CMK (cell line): ENCODE measurements at regions not wholly inside any gene's neighbourhood (a gene's known extent, or its start where the extent isn't known, plus 50 kb on each side); places are given as distances from the start of the nearest gene placed in this dataset.
"Not testable (repeated sequence)": the region's sequence is repeated elsewhere in the genome, so short reads cannot be mapped to it uniquely, and the experiment has no call there.

Source experiments
- DNase-seq: peaks from one replicate; pipeline ENCODE4 v3.0.0-alpha.2; 2010; ENCODE audit warnings: low read depth

DNA sequence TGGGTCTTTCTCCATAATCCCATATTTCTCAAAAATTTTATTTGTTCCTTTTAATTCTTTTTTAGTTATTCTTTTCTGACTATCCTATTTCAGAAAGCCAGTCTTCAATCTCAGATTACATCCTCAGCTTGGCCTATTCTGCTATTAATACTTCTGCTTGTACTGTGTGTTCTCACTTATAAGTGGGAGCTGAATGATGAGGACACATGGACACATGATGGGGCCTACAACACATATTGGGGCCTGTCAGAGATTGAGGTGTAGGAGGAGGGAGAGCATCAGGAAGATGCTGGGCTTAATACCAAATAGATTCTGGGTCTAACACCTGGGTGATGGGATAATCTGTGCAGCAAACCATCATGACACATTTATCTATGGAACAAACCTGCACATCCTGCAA lies 82.3 kb downstream of the MAGEE1 start:
- DNase-seq = no peak

DNA sequence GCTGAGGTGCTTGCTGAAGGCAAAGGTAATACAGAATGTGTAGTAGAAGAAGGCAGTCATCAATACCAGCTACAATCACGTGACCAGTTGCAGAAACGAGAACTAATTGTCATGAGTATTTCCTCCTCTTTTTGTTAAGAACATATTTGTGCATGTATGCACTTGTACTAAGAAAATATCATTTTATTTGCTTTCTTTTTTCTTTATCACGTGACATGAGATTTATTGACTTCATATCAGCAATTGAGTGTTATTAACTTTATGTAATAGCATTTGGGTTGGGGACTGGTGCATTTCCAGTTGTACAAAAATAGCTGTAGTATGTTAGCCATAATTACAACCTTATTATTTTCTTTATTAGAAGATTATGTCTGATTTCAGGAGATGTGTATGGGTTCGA lies 90.0 kb downstream of the MAGEE1 start:
- DNase-seq = no peak

DNA sequence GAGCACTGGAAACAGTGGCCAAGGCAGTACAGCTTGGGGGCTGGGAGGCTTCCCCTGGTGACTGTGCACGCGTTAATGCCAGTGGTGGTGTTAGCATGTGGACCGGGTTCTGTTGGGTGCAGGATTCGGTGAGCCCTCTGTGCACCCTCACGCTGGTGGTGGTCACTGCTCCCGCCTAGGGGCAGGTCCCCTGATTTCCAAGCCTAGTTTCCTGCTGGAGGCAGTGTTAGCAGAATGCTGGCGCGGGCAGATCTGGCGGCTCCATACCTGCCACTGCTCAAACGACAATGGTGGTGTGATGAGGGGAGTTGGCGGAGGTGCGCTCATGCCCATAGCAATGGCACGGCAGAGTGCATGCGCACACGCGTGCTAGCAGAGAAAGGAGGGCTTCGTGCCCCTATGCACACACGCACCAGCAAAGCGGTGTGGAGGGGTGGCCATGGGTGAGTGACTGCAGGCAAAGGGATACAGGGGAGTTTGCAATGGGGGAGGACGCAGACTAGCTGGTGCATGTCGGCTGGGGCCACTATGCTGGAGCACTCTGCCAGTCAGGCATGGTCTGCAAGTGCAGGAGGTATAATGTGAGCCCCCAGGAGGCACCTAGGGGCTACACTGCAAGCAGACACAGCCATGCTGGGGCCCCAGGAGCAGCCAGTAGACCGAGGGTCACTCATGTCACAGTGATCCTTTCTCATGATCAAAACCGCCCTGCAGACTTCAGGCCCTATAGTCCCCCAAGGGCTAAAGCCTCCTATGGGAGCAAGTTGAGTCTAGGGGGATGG lies 93.0 kb downstream of the MAGEE1 start:
- DNase-seq = no peak

DNA sequence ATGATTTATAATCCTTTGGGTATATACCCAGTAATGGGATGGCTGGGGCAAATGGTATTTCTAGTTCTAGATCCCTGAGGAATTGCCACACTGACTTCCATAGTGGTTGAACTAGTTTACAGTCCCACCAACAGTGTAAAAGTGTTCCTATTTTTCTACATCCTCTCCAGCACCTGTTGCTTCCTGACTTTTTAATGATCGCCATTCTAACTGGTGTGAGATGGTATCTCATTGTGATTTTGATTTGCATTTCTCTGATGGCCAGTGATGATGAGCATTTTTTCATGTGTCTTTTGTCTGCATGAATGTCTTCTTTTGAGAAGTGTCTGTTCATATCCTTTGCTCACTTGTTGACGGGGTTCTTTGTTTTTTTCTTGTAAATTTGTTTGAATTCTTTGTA lies 108.2 kb downstream of the MAGEE1 start:
- DNase-seq = not testable (repeated sequence)

DNA sequence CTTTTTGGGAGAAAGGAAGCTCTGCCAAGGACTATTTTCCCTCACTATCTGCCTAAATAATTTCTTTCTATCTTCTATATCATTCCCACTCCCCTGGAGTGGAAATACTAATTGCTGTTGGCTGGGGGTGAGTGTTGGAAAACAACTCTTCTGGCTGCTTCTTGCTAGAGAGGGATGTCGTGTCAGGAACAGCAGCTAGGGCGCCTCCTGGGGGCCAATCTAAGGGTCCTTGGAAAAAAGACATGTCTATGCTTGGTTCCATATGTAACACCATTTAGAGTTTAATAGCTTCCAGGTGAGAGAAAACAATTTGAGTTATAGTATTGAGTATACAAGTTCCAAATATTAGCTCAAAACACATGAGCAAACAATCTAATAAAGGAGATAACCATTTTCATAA lies 111.3 kb downstream of the MAGEE1 start:
- DNase-seq = no peak

DNA sequence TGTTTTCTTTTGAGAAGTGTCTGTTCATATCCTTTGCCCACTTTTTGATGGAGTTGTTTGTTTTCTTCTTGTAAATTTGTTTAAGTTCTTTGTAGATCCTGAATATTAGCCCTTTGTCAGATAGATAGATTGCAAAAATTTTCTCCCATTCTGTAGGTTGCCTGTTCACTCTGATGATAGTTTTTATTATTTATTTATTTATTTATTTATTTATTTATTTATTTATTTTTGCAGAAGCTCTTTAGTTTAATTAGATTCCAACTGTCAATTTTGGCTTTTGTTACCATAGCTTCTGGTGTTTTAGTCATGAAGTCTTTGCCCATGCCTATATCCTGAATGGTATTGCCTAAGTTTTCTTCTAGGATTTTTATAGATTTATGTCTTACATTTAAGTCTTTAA lies 115.9 kb downstream of the MAGEE1 start:
- DNase-seq = not testable (repeated sequence)

DNA sequence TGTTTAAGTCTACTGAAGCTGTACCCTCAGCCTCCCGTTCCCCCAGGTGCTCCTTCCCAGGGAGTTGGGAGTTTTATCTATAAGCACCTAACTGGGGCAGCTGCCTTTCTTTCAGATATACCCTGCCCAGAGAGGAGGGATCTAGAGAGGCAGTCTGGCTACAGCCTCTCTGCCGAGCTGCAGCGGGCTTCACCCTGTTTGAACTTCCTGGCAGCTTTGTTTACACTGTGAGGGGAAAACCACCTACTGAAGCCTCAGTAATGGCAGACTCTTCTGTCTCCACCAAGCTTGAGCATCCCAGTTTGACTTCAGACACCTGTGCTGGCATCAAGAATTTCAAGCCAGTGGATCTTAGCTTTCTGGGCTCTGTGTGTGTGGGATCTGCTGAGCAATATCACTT lies 122.5 kb downstream of the MAGEE1 start:
- DNase-seq = no peak

DNA sequence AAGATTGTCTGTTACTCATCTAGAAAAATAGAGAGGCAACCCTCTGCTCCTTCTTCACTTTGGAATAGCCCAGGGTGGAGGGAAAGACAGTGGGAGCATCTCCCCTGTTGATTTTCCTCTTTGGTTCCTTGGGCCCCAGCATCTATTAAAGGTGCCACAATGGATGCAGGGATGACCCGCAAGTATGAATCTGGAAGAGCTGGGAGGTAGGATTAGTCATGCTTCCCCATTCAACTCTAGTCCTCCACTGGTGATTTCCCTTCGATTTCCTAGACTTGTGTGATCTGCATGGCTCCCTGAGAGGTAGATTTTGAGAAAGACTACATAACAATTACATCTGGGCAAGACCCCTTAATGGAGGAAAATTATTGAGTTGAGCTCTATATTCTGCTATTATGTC lies 127.8 kb downstream of the MAGEE1 start:
- no peak for DNase-seq

DNA sequence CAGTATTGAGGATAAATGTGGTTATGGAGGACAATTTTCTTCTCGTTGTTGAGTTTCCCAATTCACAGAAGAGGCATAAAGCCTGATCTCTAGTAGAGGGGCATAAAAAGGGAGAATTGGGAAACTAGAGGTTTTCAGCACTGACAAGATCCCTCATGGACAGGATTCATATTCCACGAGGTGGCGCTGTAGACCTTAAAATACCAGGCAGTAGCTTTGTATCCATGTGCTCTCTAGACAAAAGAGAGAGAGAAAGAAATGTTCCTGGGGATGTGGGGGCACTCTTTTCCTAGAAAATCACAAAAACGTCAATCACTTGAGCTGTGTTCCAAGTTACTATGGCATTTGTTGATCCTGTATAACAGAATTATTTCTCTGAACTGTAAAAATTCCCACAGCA lies 128.3 kb downstream of the MAGEE1 start:
- DNase-seq = peak; percentile 14

DNA sequence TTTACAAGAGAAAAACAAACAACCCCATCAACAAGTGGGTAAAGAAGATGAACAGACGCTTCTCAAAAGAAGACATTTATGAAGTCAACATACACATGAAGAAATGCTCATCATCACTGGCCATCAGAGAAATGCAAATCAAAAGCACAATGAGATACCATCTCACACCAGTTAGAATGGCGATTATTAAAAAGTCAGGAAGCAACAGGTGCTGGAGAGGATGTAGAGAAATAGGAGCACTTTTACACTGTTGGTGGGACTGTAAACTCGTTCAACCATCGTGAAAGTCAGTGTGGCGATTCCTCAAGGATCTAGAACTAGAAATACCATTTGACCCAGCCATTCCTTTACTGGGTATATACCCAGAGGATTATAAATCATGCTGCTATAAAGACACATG lies 137.3 kb downstream of the MAGEE1 start:
- not testable (repeated sequence) for DNase-seq

DNA sequence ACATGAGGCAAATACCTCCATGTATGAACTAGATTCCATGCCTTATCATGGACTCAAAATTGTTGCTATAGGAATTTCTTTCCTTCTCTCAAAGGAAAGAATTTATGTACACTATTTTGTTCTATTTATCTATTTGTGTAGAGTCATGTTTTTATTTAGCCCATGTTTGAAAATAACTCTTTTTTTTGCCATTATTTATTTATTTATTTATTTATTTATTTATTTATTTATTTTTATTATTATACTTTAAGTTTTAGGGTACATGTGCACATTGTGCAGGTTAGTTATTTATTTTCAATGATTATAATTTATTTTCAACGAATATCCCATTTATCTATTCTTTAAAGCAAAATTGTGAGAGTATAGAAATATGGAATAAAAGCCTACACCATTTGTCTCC lies 177.9 kb downstream of the MAGEE1 start:
- DNase-seq = no peak

DNA sequence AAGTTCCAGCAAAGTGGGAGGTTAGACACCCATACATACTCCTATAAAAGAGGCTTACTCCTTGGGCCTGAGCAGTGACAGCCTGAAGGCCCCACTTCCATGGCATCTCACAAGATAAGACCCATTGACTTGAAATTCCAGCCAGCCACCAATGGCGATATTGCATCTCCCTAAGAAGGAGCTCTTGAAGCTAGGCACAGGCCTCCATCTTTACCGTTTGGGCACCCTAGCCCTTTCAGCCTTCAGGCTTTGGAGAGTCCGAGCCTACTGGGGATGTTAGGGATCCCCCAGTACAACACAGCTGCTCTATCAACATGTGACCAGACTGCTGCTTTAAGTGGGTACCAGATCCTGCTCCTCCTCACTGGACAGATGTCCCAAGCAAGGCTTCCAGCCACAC lies 189.5 kb downstream of the MAGEE1 start:
- DNase-seq = no peak

DNA sequence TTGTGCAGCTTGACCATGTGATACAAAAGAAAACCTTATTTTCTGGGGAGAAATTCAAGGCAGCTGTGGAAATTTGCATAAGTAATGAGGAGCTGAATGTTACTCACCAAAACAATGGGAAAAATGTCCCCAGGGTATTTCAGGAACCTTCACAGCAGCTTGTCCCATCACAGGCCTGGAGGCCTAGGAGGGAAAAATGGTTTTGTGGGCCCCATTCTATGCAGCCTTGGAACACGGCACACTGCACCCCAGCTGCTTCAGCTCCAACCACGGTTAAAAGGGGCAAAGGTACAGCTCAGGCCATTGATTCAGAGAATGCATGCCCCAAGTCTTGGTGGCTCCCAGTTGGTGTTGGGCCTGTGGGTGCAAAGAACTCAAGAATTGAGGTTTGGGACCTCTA lies 216.1 kb downstream of the MAGEE1 start:
- DNase-seq = no peak

DNA sequence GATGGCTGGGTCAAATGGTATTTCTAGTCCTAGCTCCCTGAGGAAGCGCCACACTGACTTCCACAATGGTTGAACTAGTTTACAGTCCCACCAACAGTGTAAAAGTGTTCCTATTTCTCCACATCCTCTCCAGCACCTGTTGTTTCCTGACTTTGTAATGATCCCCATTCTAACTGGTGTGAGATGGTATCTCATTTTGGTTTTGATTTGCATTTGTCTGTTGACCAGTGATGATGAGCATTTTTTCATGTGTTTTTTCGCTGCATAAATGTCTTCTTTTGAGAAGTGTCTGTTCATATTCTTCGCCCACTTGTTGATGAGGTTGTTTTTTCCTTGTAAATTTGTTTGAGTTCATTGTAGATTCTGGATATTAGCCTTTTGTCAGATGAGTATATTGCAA lies 223.9 kb downstream of the MAGEE1 start:
- not testable (repeated sequence) for DNase-seq

DNA sequence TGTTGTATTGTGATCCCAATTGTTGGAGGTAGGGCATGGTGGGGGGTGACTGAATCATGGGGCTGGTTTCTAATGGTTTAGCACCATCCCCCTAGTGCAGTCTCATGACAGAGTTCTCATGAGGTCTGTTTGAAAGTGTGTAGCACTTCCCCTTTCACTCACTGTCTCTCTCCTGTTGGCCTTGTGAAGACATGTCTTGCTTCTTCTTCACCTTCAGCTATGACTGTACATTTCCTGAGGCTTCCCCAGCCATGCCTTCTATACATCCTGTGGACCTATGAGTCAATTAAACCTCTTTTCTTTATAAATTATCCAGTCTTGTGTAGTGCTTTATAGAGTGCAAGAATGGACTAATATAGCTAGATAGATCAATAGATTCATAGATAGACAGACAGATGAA lies 230.0 kb downstream of the MAGEE1 start:
- no peak for DNase-seq
